RWPE2 (cell line): ENCODE measurements at regions not wholly inside any gene's neighbourhood (a gene's known extent, or its start where the extent isn't known, plus 50 kb on each side); places are given as distances from the start of the nearest gene placed in this dataset.
"Not testable (repeated sequence)": the region's sequence is repeated elsewhere in the genome, so short reads cannot be mapped to it uniquely, and the experiment has no call there.

Experiments used
- ATAC-seq: fragments of 200-7000 bp; cut with Tn5 transposase; 3 replicates; pipeline ENCODE4 v1.9.1; 2021; ENCODE audit warnings: low read depth
- DNase-seq: peaks from one replicate; pipeline ENCODE4 v3.0.0-alpha.2; 2020; ENCODE audit warnings: low spot score
- H3K27ac ChIP-seq: fragments of 450-650 bp; 2 replicates; pipeline ENCODE4 v1.5.1; 2017; ENCODE audit warnings: mild to moderate bottlenecking; ENCODE audit not compliant: poor library complexity, severe bottlenecking
- H3K27me3 ChIP-seq: fragments of 250-450 bp; sonication (Bioruptor Pico); 2 replicates; pipeline ENCODE4 v1.5.1; 2021; ENCODE audit warnings: mild to moderate bottlenecking, moderate library complexity; ENCODE audit not compliant: insufficient read depth, poor library complexity, severe bottlenecking
- H3K36me3 ChIP-seq: fragments of 250-450 bp; sonication (Bioruptor Pico); 2 replicates; pipeline ENCODE4 v1.5.1; 2020; ENCODE audit warnings: low read depth, mild to moderate bottlenecking, moderate library complexity
- H3K4me1 ChIP-seq: fragments of 250-450 bp; sonication (Bioruptor Pico); 2 replicates; pipeline ENCODE4 v1.5.1; 2021; ENCODE audit warnings: mild to moderate bottlenecking, moderate library complexity; ENCODE audit not compliant: insufficient read depth, poor library complexity, severe bottlenecking
- H3K4me3 ChIP-seq: fragments of 250-450 bp; sonication (Bioruptor Pico); 2 replicates; pipeline ENCODE4 v1.5.1; 2021; ENCODE audit warnings: mild to moderate bottlenecking, moderate library complexity; ENCODE audit not compliant: severe bottlenecking
- H3K9me3 ChIP-seq: fragments of 250-450 bp; sonication (Bioruptor Pico); 2 replicates; pipeline ENCODE4 v1.5.1; 2021; ENCODE audit warnings: mild to moderate bottlenecking, moderate library complexity; ENCODE audit not compliant: severe bottlenecking
- CTCF ChIP-seq: fragments of 450-650 bp; IDR thresholded peaks from one replicate; pipeline ENCODE4 v1.5.1; 2017; ENCODE audit warnings: mild to moderate bottlenecking, moderate library complexity; ENCODE audit not compliant: poor library complexity, severe bottlenecking

- no peak for DNase-seq
- TF ChIP-seq CTCF: no peak
- no peaks in the 10 kb centered on the region for H3K27me3 ChIP-seq
- H3K36me3 ChIP-seq: no peaks in the 10 kb centered on the region
- ATAC-seq: no peak
- no peak overlapping the region for H3K4me3 ChIP-seq
- H3K9me3 ChIP-seq: no peaks in the 10 kb centered on the region
- no peaks in the 10 kb centered on the region for H3K4me1 ChIP-seq
- H3K27ac ChIP-seq: no peak overlapping the region
These were observed 461.1 kb upstream of the DCN start for GRCh38 chr12:91643763-91644162.

- DNase-seq (no peak), ATAC-seq (no peak)
- TF ChIP-seq CTCF: no peak
These were observed 457.4 kb upstream of the DCN start for GRCh38 chr12:91640021-91640420.

DNA sequence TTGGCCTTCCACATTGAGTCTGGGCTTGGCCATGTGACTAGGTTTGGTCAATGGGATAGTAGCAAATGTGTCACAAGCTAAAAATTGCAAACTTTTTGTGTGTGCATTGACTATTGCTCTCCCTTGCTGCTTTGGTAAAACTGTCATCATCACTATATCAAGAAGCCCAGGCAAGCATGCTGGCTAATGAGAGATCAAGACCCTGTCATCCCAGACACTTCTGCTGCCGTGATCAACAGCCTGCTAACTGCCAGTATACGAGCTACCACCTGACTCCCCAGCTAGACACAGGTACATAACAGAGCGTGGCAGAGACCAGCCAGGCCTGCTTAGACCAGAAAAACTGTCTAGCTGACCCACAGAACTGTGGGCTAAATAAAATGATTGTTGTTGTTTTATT, 456.7 kb upstream of the DCN start:
- no peak for TF ChIP-seq CTCF
- no peak for ATAC-seq

More at GRCh38 chr12:91640021-91640420, 457.4 kb upstream of the DCN start:
- H3K4me3 ChIP-seq: no peak overlapping the region
- no peak overlapping the region for H3K27ac ChIP-seq
- H3K9me3 ChIP-seq: peaks cover 4% of the 10 kb centered on the region
- H3K36me3 ChIP-seq: no peaks in the 10 kb centered on the region
- no peaks in the 10 kb centered on the region for H3K27me3 ChIP-seq
- no peaks in the 10 kb centered on the region for H3K4me1 ChIP-seq

DNA sequence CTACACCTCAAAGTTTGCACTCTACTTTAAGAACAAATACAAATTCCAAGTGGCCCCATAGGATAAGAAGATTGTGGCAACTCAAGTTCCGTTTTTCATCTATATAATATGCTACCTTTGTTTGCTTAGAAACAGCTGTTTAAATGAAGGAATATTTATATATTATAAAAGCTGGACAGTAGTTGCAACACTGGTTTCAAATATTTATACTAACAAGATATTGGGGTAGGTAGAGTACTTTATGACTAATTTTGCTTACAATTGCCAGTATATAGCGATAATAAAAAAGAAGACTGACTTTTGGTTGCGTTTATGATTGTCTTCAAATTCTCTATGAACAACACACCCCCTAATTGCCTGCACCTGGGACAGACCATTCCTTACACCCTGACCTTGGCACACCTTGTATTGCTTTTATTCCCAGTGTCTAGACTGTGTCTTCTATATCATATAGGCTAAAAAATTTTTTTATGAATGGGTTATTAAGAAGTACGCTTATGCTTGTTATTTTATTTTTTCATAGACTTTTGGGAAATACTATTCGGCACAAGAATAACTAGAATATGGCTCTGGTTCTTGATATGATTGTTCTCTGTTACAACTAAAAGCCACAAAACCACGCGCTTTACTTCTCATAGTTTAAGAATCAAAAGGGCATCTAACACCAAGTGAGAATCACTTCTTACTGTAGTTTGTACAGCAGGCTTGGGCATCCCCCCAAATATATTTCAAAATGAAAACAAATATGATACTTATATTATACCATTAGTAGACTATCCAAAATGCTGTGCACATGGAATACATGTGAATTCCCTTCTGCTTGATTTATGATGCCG, 455.4 kb upstream of the DCN start:
- Histone ChIP-seq H3K27me3 (no peaks in the 10 kb centered on the region), H3K36me3 (no peaks in the 10 kb centered on the region), H3K4me3 (no peak overlapping the region), H3K27ac (no peak overlapping the region), H3K9me3 (peaks cover 4% of the 10 kb centered on the region), H3K4me1 (no peaks in the 10 kb centered on the region)
- no peak for TF ChIP-seq CTCF
- ATAC-seq (no peak), DNase-seq (no peak)

More for the DNA sequence above, 456.7 kb upstream of the DCN start:
- Histone ChIP-seq H3K36me3 (no peaks in the 10 kb centered on the region), H3K9me3 (peaks cover 4% of the 10 kb centered on the region), H3K4me1 (no peaks in the 10 kb centered on the region), H3K27me3 (no peaks in the 10 kb centered on the region), H3K27ac (no peak overlapping the region), H3K4me3 (no peak overlapping the region)
- DNase-seq: no peak

DNA sequence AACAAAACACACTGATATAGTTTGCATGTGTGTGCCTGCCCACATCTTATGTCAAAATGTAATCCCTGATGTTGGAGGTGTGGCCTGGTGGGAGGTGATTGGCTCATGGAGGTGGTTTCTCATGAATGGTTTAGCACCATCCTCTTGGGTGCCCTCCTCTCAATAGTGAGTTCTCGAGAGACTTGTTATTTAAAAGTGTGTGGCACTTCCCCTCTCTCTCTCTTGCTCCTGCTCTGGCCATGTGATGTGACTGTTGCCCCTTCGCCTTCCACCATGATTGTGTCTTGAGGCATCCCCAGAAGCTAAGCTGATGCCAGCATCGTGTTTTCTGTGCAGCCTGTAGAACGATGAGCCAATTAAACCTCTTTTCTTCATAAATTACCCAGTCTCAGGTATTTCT, 454.1 kb upstream of the DCN start:
- Histone ChIP-seq H3K27ac (no peak overlapping the region), H3K4me1 (no peaks in the 10 kb centered on the region), H3K36me3 (no peaks in the 10 kb centered on the region), H3K9me3 (peaks cover 4% of the 10 kb centered on the region), H3K27me3 (no peaks in the 10 kb centered on the region), H3K4me3 (no peak overlapping the region)
- DNase-seq (no peak), ATAC-seq (no peak)
- no peak for TF ChIP-seq CTCF

- H3K9me3 ChIP-seq, DNase-seq, H3K4me1 ChIP-seq, H3K4me3 ChIP-seq, H3K27me3 ChIP-seq, ATAC-seq, H3K27ac ChIP-seq, H3K36me3 ChIP-seq: not testable (repeated sequence)
These were observed 451.7 kb upstream of the DCN start for GRCh38 chr12:91634386-91634713.
